Panc1 (cell line): ENCODE measurements at regions not wholly inside any gene's neighbourhood (a gene's known extent, or its start where the extent isn't known, plus 50 kb on each side); places are given as distances from the start of the nearest gene placed in this dataset.

Experiments
- ATAC-seq: fragments of 200-7000 bp; cut with Tn5 transposase; 2 replicates; pipeline ENCODE4 v1.9.1; 2020; ENCODE audit warnings: mild to moderate bottlenecking, moderate library complexity
- BruUV-seq: library from RNA; stranded (reverse); fragments of 400-500 nt; replicated peaks from 2 replicates; lab custom pipeline; 2021; lab: Mats Ljungman, UMichigan
- CTCF ChIA-PET: fragments of 300-600 bp; sonication (Branson Sonifier 250); formaldehyde crosslinking; loops from one replicate; lab custom pipeline; 2022; ENCODE audit warnings: antibody characterized with exemption; lab: Charles Lee
- POLR2A ChIA-PET: fragments of 300-600 bp; sonication (Branson Sonifier 250); formaldehyde crosslinking; loops from one replicate; lab custom pipeline; 2022; ENCODE audit warnings: antibody characterized with exemption; lab: Charles Lee
- DNase-seq: peaks from one replicate; pipeline ENCODE4 v3.0.0-alpha.2; 2010; ENCODE audit warnings: low read depth, low spot score
- H3K27ac ChIP-seq: 2 replicates; pipeline ENCODE4 v1.5.1; 2011; ENCODE audit warnings: mild to moderate bottlenecking, low read length, inconsistent platforms
- H3K27me3 ChIP-seq: fragments of 200-500 bp; sonication (Bioruptor generic); 2 replicates; pipeline ENCODE4 v1.6.0; 2014; ENCODE audit warnings: low read length, inconsistent platforms; ENCODE audit not compliant: control insufficient read depth, insufficient read depth
- H3K36me3 ChIP-seq: fragments of 200-500 bp; sonication (Bioruptor generic); 2 replicates; pipeline ENCODE4 v1.5.1; 2014; ENCODE audit warnings: inconsistent platforms, mild to moderate bottlenecking, low read length, moderate library complexity; ENCODE audit not compliant: control insufficient read depth, insufficient read depth
- H3K4me1 ChIP-seq: 2 replicates; pipeline ENCODE4 v1.5.1; 2011; ENCODE audit warnings: inconsistent platforms, mild to moderate bottlenecking, low read length, moderate library complexity; ENCODE audit not compliant: control insufficient read depth, insufficient read depth
- H3K4me3 ChIP-seq, 2 experiments: 2 replicates each; pipeline ENCODE4 v1.5.1; 2011 to 2012; ENCODE audit warnings: low read depth in 2 of 2, low read length in 2 of 2, mild to moderate bottlenecking in 2 of 2, inconsistent platforms in 1 of 2, moderate library complexity in 1 of 2
- H3K9me3 ChIP-seq: fragments of 200-500 bp; sonication (Bioruptor generic); 2 replicates; pipeline ENCODE4 v1.5.1; 2014; ENCODE audit warnings: low read depth, mild to moderate bottlenecking, inconsistent platforms, low read length, moderate library complexity; ENCODE audit not compliant: control insufficient read depth, insufficient read depth
- POLR2AphosphoS5 ChIP-seq: IDR thresholded peaks from 2 replicates; pipeline ENCODE4 v1.6.1; 2012; ENCODE audit warnings: mild to moderate bottlenecking, low read depth, low read length, moderate library complexity
- SIN3A ChIP-seq: IDR thresholded peaks from 2 replicates; pipeline ENCODE4 v1.6.1; 2012; ENCODE audit warnings: low read depth, mild to moderate bottlenecking, low read length, moderate library complexity, borderline replicate concordance; ENCODE audit not compliant: insufficient read depth
- TCF7L2 ChIP-seq: IDR thresholded peaks from 2 replicates; pipeline ENCODE4 v1.6.1; 2011; ENCODE audit warnings: mild to moderate bottlenecking, low read depth, low read length, inconsistent platforms
- in situ Hi-C: cut with HindIII; loops from 2 replicates; pipeline ENCODE4 v1.10.0; 2016; ENCODE audit warnings: low sequenced_read_pairs, low pct_unique_long_range_greater_than_20kb
- intact Hi-C: fragments of 100-400 bp; cut with micrococcal nuclease; formaldehyde crosslinking; loops from one replicate; pipeline ENCODE4 v1.10.0; 2022; ENCODE audit not compliant: unreplicated experiment
- TF ChIP-seq, protein P1 (sequence below), 2 experiments: IDR thresholded peaks; 2 replicates each; pipeline ENCODE4 v1.6.1; 2011 to 2012; ENCODE audit warnings: low read depth in 2 of 2, control low read depth in 1 of 2, low read length in 1 of 2, mild to moderate bottlenecking in 1 of 2, moderate library complexity in 1 of 2; ENCODE audit not compliant: insufficient read depth in 1 of 2
- TF ChIP-seq, protein P2 (sequence below): fragments of 450-650 bp; IDR thresholded peaks from 2 replicates; pipeline ENCODE4 v1.5.1; 2017; ENCODE audit warnings: mild to moderate bottlenecking

DNA sequence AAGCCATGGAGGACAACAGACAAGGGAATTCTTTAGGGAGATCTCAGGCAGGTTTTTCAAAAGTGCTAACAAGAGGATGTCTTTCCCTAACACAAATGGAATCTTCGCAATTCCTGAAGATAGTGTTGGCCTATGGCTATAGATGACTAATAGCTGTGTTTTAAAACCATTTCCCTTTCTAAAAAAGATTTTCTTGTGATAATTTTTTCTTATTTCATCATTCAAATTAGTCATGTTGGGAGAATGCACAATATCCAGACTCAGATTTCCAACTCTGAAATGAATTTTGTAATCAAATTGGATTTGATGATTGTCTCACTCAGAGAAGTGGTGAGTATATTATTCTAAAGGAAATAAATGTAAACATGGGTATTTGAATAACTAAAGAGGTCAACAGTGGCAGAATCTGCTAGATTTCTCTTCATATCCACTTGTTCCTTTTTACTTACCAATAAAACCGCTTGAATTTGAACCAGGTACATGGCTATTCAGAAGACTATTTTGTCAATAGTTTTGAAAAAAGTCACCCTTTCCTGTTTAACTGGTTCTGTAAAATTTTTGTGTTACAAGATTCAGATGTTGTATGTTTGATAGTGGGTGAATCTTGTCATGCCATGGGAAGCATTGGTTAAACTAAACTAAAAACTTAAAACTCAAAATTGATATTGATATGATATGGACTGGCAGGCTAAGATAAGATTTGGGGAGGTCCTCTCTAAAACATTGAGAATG lies 1223.7 kb upstream of the EYS start:
- in situ Hi-C loops: no loop called here
- intact Hi-C loops: no loop called here
- Histone ChIP-seq H3K36me3 (no peaks in the 10 kb centered on the region), H3K4me3 (no peak overlapping the region), H3K27ac (no peak overlapping the region), H3K4me1 (no peaks in the 10 kb centered on the region), H3K27me3 (no peaks in the 10 kb centered on the region), H3K9me3 (no peaks in the 10 kb centered on the region)
- no peak for DNase-seq
- POLR2A ChIA-PET: no interaction called here
- no TSS peak for BruUV-seq
- ATAC-seq: no peak
- CTCF ChIA-PET: no interaction called here
- TF ChIP-seq, protein P1, sequence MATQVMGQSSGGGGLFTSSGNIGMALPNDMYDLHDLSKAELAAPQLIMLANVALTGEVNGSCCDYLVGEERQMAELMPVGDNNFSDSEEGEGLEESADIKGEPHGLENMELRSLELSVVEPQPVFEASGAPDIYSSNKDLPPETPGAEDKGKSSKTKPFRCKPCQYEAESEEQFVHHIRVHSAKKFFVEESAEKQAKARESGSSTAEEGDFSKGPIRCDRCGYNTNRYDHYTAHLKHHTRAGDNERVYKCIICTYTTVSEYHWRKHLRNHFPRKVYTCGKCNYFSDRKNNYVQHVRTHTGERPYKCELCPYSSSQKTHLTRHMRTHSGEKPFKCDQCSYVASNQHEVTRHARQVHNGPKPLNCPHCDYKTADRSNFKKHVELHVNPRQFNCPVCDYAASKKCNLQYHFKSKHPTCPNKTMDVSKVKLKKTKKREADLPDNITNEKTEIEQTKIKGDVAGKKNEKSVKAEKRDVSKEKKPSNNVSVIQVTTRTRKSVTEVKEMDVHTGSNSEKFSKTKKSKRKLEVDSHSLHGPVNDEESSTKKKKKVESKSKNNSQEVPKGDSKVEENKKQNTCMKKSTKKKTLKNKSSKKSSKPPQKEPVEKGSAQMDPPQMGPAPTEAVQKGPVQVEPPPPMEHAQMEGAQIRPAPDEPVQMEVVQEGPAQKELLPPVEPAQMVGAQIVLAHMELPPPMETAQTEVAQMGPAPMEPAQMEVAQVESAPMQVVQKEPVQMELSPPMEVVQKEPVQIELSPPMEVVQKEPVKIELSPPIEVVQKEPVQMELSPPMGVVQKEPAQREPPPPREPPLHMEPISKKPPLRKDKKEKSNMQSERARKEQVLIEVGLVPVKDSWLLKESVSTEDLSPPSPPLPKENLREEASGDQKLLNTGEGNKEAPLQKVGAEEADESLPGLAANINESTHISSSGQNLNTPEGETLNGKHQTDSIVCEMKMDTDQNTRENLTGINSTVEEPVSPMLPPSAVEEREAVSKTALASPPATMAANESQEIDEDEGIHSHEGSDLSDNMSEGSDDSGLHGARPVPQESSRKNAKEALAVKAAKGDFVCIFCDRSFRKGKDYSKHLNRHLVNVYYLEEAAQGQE (IDR thresholded peaks at IDR 0.05; ENCODE audit: insufficient read depth in 1 of 2, low read depth in 2 of 2, low read length in 1 of 2): no peak
- no peak for TF ChIP-seq POLR2AphosphoS5

DNA sequence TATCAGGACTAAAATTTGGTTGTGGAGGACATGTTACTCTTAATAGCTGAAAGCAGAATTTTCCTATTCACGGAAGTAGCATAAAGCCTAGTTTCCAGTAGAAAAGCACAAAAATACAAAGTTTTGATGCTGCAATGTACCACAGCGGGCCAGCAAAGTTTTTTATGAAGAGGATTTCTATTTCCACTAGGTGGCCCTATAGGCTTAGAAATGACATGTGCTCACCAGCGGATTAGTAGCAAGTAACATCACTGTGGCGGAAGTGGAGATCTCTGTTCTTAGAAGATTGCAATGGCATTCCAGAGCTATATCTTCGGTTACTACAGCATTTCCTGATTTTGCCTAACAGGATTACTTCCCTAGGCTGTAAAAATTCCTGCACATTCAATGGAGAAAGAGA lies 1219.0 kb upstream of the EYS start:
- Histone ChIP-seq H3K27me3 (no peaks in the 10 kb centered on the region), H3K27ac (no peak overlapping the region), H3K9me3 (no peaks in the 10 kb centered on the region), H3K36me3 (no peaks in the 10 kb centered on the region), H3K4me1 (no peaks in the 10 kb centered on the region), H3K4me3 (no peak overlapping the region)
- DNase-seq (peak; percentile 24), ATAC-seq (peak; percentile 92)
- BruUV-seq: no TSS peak
- ChIA-PET CTCF (no interaction called here), POLR2A (no interaction called here)
- in situ Hi-C loops (no loop called here), intact Hi-C loops (loop anchor here (5.0 to 10.0 kb wide), 2 partner anchors 1709 to 1851 kb away; partner anchors contain the start of gene ADGRB3)
- TF ChIP-seq SIN3A: no peak
- TF ChIP-seq, protein P2, sequence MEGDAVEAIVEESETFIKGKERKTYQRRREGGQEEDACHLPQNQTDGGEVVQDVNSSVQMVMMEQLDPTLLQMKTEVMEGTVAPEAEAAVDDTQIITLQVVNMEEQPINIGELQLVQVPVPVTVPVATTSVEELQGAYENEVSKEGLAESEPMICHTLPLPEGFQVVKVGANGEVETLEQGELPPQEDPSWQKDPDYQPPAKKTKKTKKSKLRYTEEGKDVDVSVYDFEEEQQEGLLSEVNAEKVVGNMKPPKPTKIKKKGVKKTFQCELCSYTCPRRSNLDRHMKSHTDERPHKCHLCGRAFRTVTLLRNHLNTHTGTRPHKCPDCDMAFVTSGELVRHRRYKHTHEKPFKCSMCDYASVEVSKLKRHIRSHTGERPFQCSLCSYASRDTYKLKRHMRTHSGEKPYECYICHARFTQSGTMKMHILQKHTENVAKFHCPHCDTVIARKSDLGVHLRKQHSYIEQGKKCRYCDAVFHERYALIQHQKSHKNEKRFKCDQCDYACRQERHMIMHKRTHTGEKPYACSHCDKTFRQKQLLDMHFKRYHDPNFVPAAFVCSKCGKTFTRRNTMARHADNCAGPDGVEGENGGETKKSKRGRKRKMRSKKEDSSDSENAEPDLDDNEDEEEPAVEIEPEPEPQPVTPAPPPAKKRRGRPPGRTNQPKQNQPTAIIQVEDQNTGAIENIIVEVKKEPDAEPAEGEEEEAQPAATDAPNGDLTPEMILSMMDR: peak; percentile 56

DNA sequence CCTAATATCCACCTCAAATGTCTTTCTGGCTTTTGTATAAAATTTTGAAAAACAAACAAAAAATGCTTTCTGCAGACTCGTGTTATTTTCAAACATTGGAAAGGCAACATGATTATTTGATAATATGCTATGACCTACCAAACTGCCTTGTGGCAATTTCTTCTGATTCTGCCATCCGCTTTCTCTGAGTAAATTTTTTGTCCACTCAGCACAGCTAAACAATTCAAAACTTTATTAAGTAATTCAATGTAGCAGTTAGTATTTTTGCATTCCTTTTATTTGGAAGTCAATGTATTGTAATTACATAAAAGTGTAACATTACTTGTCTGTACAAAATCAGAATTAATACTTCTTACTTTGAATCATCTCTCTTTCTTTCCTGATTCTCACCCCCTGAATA lies 1206.6 kb upstream of the EYS start:
- H3K27ac ChIP-seq: no peak overlapping the region
- ATAC-seq (no peak), DNase-seq (no peak)
- CTCF ChIA-PET: no interaction called here
- H3K9me3 ChIP-seq: peaks cover 3% of the 10 kb centered on the region; the same call in 1 of the 2 replicates
- H3K4me1 ChIP-seq: no peaks in the 10 kb centered on the region
- H3K36me3 ChIP-seq: no peaks in the 10 kb centered on the region; the same call in 1 of the 2 replicates
- in situ Hi-C loops: no loop called here
- intact Hi-C loops: no loop called here
- H3K4me3 ChIP-seq: no peak overlapping the region
- BruUV-seq: no TSS peak
- no peaks in the 10 kb centered on the region for H3K27me3 ChIP-seq
- POLR2A ChIA-PET: no interaction called here
- TF ChIP-seq, protein P1 (IDR thresholded peaks at IDR 0.05; ENCODE audit: insufficient read depth in 1 of 2, low read depth in 2 of 2, low read length in 1 of 2): no peak
- TF ChIP-seq TCF7L2: no peak
